ENCODE measurements at regions not wholly inside any gene's neighbourhood (a gene's known extent, or its start where the extent isn't known, plus 50 kb on each side); places are given as distances from the start of the nearest gene placed in this dataset.

GRCh38 chr9:107960916-107961315 is 471.3 kb upstream of the KLF4 start:
- TF ChIP-seq CTCF (IDR thresholded peaks at IDR 0.05) (no peak), POLR2A (IDR thresholded peaks at IDR 0.05) (no peak), POLR2AphosphoS5 (IDR thresholded peaks at IDR 0.05; ENCODE audit: insufficient read depth in 1 of 2, low read depth in 1 of 2) (no peak)

Measured in vagina (tissue), 2 donors.